Breast epithelium (tissue), 4 donors: ENCODE measurements at regions not wholly inside any gene's neighbourhood (a gene's known extent, or its start where the extent isn't known, plus 50 kb on each side); places are given as distances from the start of the nearest gene placed in this dataset.

Source experiments
- DNase-seq, 2 donors: peaks; one replicate each; pipeline ENCODE4 v3.0.0-alpha.2; 2019; ENCODE audit warnings: low spot score in 2 of 2
- H3K27ac ChIP-seq, 2 donors: fragments of 200-600 bp; sonication (generic) in 1 of 2; one replicate each; pipeline ENCODE4 v1.5.1; 2016 to 2019; ENCODE audit warnings: mild to moderate bottlenecking in 1 of 2
- H3K27me3 ChIP-seq, 2 donors: fragments of 200-600 bp; sonication (generic) in 1 of 2; one replicate each; pipeline versions ENCODE4 v1.5.1 to v1.6.0; 2017 to 2019; ENCODE audit warnings: control low read depth in 1 of 2, mild to moderate bottlenecking in 1 of 2
- H3K36me3 ChIP-seq: fragments of 200-600 bp; one replicate; pipeline ENCODE4 v1.5.1; 2019
- H3K4me1 ChIP-seq, 2 donors: fragments of 200-600 bp; sonication (generic); one replicate each; pipeline ENCODE4 v1.5.1; 2016 to 2019; ENCODE audit warnings: control low read depth in 1 of 2
- H3K4me3 ChIP-seq, 3 donors: fragments of 200-600 bp; sonication (generic); 1 replicate in 2 of 3; 2 replicates in 1 of 3; pipeline ENCODE4 v1.5.1; 2016 to 2019; ENCODE audit warnings: mild to moderate bottlenecking in 3 of 3, moderate library complexity in 2 of 3
- H3K9me3 ChIP-seq, 2 donors: fragments of 200-600 bp; sonication (generic) in 1 of 2; one replicate each; pipeline ENCODE4 v1.5.1; 2016 to 2019; ENCODE audit warnings: control low read depth in 1 of 2
- POLR2A ChIP-seq: fragments of 450-650 bp; IDR thresholded peaks from one replicate; pipeline ENCODE4 v1.6.1; 2016; ENCODE audit warnings: antibody characterized with exemption, mild to moderate bottlenecking, moderate library complexity
- POLR2AphosphoS5 ChIP-seq, 3 donors: sonication (generic); formaldehyde crosslinking; IDR thresholded peaks; one replicate each; pipeline ENCODE4 v1.6.1; 2017; ENCODE audit warnings: antibody characterized with exemption in 3 of 3
- intact Hi-C: fragments of 100-400 bp; cut with DNase I; formaldehyde crosslinking; loops from one replicate; pipeline ENCODE4 v1.15.1; 2023; ENCODE audit warnings: low total_unique reads
- TF ChIP-seq, protein P1 (sequence below), 3 donors: fragments of 450-650 bp; IDR thresholded peaks; one replicate each; pipeline ENCODE4 v1.5.1; 2016 to 2017; ENCODE audit warnings: antibody characterized with exemption in 3 of 3, mild to moderate bottlenecking in 3 of 3, moderate library complexity in 3 of 3

DNA sequence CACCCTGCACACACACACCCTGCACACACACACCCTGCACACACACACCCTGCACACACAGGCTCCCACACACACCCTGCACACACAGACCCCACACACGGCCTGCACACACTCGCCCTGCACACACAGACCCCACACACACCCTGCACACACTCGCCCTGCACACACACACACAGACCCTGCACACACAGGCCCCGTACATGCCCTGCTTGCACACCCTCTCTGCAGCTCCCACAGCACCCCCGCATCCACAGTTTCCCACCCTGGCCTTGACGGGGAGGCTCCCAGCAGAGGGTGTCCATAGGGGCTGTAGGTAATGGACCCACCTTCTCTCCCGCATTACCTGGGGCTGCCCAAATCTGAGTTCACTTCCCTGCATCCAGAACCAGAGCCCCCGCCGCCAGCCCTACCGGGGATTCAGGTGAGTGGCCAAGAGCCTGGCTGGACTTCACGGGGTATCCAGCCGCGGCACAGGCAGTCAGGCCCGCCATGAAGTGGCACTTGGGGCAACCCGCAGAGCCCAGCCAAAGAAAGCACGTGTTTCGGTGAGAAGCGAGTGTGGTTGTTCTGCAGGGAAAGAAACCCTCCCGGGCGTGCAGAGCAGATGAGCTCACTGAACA lies 88.6 kb upstream of the GPC1 start:
- Histone ChIP-seq H3K27ac (no peak overlapping the region), H3K4me3 (no peak overlapping the region), H3K9me3 (peaks cover 10 to 17% of the 10 kb centered on the region in 2 donors), H3K27me3 (peaks cover 0 to 21% of the 10 kb centered on the region in 2 donors), H3K36me3 (no peaks in the 10 kb centered on the region), H3K4me1 (no peaks in the 10 kb centered on the region)
- TF ChIP-seq, protein P1, sequence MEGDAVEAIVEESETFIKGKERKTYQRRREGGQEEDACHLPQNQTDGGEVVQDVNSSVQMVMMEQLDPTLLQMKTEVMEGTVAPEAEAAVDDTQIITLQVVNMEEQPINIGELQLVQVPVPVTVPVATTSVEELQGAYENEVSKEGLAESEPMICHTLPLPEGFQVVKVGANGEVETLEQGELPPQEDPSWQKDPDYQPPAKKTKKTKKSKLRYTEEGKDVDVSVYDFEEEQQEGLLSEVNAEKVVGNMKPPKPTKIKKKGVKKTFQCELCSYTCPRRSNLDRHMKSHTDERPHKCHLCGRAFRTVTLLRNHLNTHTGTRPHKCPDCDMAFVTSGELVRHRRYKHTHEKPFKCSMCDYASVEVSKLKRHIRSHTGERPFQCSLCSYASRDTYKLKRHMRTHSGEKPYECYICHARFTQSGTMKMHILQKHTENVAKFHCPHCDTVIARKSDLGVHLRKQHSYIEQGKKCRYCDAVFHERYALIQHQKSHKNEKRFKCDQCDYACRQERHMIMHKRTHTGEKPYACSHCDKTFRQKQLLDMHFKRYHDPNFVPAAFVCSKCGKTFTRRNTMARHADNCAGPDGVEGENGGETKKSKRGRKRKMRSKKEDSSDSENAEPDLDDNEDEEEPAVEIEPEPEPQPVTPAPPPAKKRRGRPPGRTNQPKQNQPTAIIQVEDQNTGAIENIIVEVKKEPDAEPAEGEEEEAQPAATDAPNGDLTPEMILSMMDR (IDR thresholded peaks at IDR 0.05), result no peak
- no peak for TF ChIP-seq POLR2AphosphoS5 (IDR thresholded peaks at IDR 0.05)
- no peak for TF ChIP-seq POLR2A
- intact Hi-C loops, result no loop called here
- DNase-seq, result no peak

DNA sequence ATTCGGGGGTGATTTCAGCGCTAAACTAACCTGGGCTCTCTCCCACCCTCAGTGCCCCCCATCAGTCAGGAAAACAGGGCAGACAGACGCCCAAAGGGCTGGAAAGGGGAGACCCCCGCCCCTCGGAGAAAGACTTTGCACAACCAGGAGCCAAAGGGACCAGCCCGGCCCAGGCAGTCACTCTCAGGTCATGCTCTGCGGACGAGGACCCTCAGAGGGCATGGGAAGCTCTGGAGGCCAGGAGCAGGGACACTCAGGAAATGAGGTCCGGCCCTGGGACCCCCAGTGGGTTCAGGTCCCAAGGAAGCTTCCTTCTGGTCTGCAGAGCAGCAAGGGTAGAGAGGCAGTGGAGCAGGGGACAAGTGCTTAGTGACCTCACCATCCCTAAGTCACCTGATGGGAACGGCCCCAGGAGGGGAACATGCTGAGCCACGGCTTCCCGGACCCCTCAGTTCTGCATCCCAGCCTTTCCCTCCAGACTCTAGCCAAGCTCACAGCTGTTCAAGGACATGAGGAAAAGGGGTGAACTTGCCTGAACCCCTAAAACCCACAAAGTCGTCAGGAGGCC lies 88.0 kb upstream of the GPC1 start:
- peaks cover 10 to 17% of the 10 kb centered on the region in 2 donors for H3K9me3 ChIP-seq
- peaks cover 0 to 21% of the 10 kb centered on the region in 2 donors for H3K27me3 ChIP-seq
- DNase-seq, result no peak
- intact Hi-C loops, result no loop called here
- H3K4me3 ChIP-seq, result no peak overlapping the region
- no peaks in the 10 kb centered on the region for H3K4me1 ChIP-seq
- TF ChIP-seq POLR2AphosphoS5 (IDR thresholded peaks at IDR 0.05), result no peak
- TF ChIP-seq, protein P1 (IDR thresholded peaks at IDR 0.05), result no peak
- TF ChIP-seq POLR2A, result no peak
- no peak overlapping the region for H3K27ac ChIP-seq
- no peaks in the 10 kb centered on the region for H3K36me3 ChIP-seq

DNA sequence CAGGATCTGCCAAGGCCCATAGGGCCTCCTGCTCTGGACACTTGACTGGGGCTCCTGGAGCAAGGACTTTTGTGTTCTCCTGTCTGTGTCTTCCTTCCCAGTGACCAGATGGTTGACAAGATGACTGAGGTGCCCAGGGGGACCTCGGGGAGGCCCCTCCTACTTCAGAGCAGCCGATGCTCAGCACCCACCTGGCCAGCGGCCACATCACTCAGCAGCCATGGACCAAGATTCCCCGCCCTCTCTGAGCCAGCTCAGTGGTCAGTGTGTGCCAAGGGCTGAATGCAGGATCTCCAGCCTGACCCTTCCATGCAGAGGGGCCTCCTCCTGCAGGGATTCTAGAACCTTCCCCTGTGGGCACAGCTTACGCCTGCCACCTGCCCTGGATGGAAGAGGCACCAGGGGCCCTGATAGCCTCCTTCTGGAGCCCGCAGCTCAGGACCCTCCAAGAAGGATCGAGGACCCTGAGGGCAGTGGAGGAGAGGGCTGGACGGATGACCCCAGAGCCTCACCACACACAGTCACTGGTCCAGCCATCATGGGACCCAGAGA lies 87.4 kb upstream of the GPC1 start:
- no peaks in the 10 kb centered on the region for H3K4me1 ChIP-seq
- H3K9me3 ChIP-seq, result peaks cover 10 to 17% of the 10 kb centered on the region in 2 donors
- H3K36me3 ChIP-seq, result no peaks in the 10 kb centered on the region
- no peak for DNase-seq
- intact Hi-C loops, result no loop called here
- H3K27ac ChIP-seq, result no peak overlapping the region
- no peak overlapping the region for H3K4me3 ChIP-seq
- peaks cover 0 to 21% of the 10 kb centered on the region in 2 donors for H3K27me3 ChIP-seq
- TF ChIP-seq POLR2AphosphoS5 (IDR thresholded peaks at IDR 0.05) (no peak), POLR2A (no peak)
- TF ChIP-seq, protein P1 (IDR thresholded peaks at IDR 0.05), result no peak

DNA sequence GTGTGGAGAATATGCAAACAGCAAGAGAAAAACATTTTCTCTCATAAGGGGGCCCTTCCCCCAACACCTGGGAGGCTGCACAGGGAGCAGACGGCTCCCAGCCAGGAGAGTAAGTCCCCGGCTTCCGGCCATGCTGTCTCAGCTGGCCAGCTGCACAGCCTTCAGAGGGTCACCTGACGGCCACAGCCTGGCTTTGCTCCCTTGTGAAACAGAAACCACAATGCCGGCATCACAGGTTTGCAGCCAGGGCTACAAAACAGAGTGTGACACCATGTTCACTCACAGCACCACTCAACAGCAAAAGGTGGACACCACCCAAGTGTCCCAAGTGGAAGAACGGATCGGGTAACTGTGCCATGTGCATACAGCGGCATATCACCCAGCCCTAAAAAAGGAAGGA lies 86.9 kb upstream of the GPC1 start:
- no peak overlapping the region for H3K4me3 ChIP-seq
- no peaks in the 10 kb centered on the region for H3K36me3 ChIP-seq
- peaks cover 0 to 22% of the 10 kb centered on the region in 2 donors for H3K27me3 ChIP-seq
- no peaks in the 10 kb centered on the region for H3K4me1 ChIP-seq
- H3K27ac ChIP-seq, result no peak overlapping the region
- TF ChIP-seq, protein P1 (IDR thresholded peaks at IDR 0.05), result no peak
- TF ChIP-seq POLR2AphosphoS5 (IDR thresholded peaks at IDR 0.05) (no peak), POLR2A (no peak)
- intact Hi-C loops, result no loop called here
- peaks cover 10 to 17% of the 10 kb centered on the region in 2 donors for H3K9me3 ChIP-seq
- no peak for DNase-seq
